ENCODE measurements at regions not wholly inside any gene's neighbourhood (a gene's known extent, or its start where the extent isn't known, plus 50 kb on each side); places are given as distances from the start of the nearest gene placed in this dataset.

DNA sequence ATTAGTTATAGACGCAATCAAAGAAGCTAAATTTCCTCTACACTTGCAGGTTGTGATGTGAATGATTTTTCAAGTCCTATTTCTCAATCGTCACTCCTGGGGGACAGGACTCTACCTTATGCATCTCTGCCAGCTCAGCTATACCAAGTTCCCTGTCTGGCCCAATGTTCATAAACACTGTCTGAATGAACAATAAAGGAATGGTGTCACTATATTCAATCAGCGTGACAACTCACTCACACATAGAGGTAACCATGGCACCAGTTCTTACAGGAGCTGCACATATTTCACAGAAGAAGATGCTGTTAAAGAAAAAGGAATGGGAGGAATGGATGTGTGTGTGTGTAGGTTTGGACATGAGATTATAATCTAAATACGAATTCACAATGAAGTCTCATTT, 280.6 kb downstream of the PPP1R2C start:
- Histone ChIP-seq H3K4me3 (ENCODE audit: insufficient read depth, low read depth, low read length) (no peak overlapping the region), H3K36me3 (ENCODE audit: insufficient read depth, low read length) (no peaks in the 10 kb centered on the region), H3K27me3 (ENCODE audit: insufficient read depth, low read length) (no peaks in the 10 kb centered on the region), H2AFZ (ENCODE audit: low read depth, low read length) (no peak overlapping the region), H3K4me2 (ENCODE audit: low read length) (no peak overlapping the region), H3K27ac (ENCODE audit: low read depth, low read length) (no peak overlapping the region), H3K9me3 (ENCODE audit: insufficient read depth, low read depth, low read length) (no peaks in the 10 kb centered on the region), H3K4me1 (ENCODE audit: insufficient read depth, low read length) (no peaks in the 10 kb centered on the region), H4K20me1 (ENCODE audit: insufficient read depth, low read length) (no peaks in the 10 kb centered on the region), H3K79me2 (ENCODE audit: insufficient read depth, low read length) (no peaks in the 10 kb centered on the region), H3K9ac (ENCODE audit: low read length) (no peak overlapping the region)
- Mint-ChIP-seq H3K27me3 (ENCODE audit: low read depth, unreplicated experiment) (no peaks in the 10 kb centered on the region), H3K9me3 (ENCODE audit: unreplicated experiment) (no peaks in the 10 kb centered on the region), H3K4me1 (ENCODE audit: low read depth, unreplicated experiment) (no peaks in the 10 kb centered on the region), H3K27ac (ENCODE audit: unreplicated experiment) (no peak overlapping the region), H3K36me3 (ENCODE audit: low read depth, unreplicated experiment) (no peaks in the 10 kb centered on the region), H3K4me3 (ENCODE audit: unreplicated experiment) (no peak overlapping the region)
- TF ChIP-seq EZH2 (IDR thresholded peaks at IDR 0.05; ENCODE audit: insufficient read depth, low read length) = no peak
- TF ChIP-seq, protein P1, sequence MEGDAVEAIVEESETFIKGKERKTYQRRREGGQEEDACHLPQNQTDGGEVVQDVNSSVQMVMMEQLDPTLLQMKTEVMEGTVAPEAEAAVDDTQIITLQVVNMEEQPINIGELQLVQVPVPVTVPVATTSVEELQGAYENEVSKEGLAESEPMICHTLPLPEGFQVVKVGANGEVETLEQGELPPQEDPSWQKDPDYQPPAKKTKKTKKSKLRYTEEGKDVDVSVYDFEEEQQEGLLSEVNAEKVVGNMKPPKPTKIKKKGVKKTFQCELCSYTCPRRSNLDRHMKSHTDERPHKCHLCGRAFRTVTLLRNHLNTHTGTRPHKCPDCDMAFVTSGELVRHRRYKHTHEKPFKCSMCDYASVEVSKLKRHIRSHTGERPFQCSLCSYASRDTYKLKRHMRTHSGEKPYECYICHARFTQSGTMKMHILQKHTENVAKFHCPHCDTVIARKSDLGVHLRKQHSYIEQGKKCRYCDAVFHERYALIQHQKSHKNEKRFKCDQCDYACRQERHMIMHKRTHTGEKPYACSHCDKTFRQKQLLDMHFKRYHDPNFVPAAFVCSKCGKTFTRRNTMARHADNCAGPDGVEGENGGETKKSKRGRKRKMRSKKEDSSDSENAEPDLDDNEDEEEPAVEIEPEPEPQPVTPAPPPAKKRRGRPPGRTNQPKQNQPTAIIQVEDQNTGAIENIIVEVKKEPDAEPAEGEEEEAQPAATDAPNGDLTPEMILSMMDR (IDR thresholded peaks at IDR 0.05; ENCODE audit: insufficient read depth, low read depth, low read length) = no peak
- FAIRE-seq (no peak), DNase-seq (ENCODE audit: low read depth) (no peak)

DNA sequence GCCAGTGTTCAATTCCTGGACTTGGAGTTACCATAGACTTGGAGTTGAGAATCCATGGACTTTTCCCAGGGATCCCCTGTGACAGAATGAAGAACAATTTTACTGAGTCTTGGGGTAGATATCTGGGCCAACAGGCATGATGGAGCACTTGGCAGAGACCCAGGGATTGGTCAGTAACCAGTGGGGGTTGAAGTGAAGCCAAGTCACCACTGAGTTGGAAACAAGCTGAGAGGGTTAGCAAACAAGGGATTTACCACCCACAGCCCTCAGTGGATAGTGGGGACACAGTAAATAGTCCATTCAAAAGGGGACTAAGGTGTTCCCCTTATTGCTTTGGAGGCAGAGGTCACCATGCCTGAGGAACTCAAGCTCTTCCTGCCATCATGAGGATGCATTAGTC, 281.7 kb downstream of the PPP1R2C start:
- H3K4me2 ChIP-seq (ENCODE audit: low read length) = no peak overlapping the region
- no peaks in the 10 kb centered on the region for H3K9me3 Mint-ChIP-seq (ENCODE audit: unreplicated experiment)
- no peaks in the 10 kb centered on the region for H4K20me1 ChIP-seq (ENCODE audit: insufficient read depth, low read length)
- no peaks in the 10 kb centered on the region for H3K36me3 ChIP-seq (ENCODE audit: insufficient read depth, low read length)
- H3K79me2 ChIP-seq (ENCODE audit: insufficient read depth, low read length) = no peaks in the 10 kb centered on the region
- H3K27me3 ChIP-seq (ENCODE audit: insufficient read depth, low read length) = no peaks in the 10 kb centered on the region
- TF ChIP-seq, protein P1 (IDR thresholded peaks at IDR 0.05; ENCODE audit: insufficient read depth, low read depth, low read length) = no peak
- TF ChIP-seq EZH2 (IDR thresholded peaks at IDR 0.05; ENCODE audit: insufficient read depth, low read length) = no peak
- no peak overlapping the region for H3K4me3 ChIP-seq (ENCODE audit: insufficient read depth, low read depth, low read length)
- no peaks in the 10 kb centered on the region for H3K36me3 Mint-ChIP-seq (ENCODE audit: low read depth, unreplicated experiment)
- FAIRE-seq (no peak), DNase-seq (ENCODE audit: low read depth) (no peak)
- H3K9me3 ChIP-seq (ENCODE audit: insufficient read depth, low read depth, low read length) = no peaks in the 10 kb centered on the region
- H3K4me1 ChIP-seq (ENCODE audit: insufficient read depth, low read length) = no peaks in the 10 kb centered on the region
- H3K27me3 Mint-ChIP-seq (ENCODE audit: low read depth, unreplicated experiment) = no peaks in the 10 kb centered on the region
- H3K4me3 Mint-ChIP-seq (ENCODE audit: unreplicated experiment) = no peak overlapping the region
- no peaks in the 10 kb centered on the region for H3K4me1 Mint-ChIP-seq (ENCODE audit: low read depth, unreplicated experiment)
- no peak overlapping the region for H2AFZ ChIP-seq (ENCODE audit: low read depth, low read length)
- no peak overlapping the region for H3K27ac ChIP-seq (ENCODE audit: low read depth, low read length)
- H3K27ac Mint-ChIP-seq (ENCODE audit: unreplicated experiment) = no peak overlapping the region
- H3K9ac ChIP-seq (ENCODE audit: low read length) = no peak overlapping the region

DNA sequence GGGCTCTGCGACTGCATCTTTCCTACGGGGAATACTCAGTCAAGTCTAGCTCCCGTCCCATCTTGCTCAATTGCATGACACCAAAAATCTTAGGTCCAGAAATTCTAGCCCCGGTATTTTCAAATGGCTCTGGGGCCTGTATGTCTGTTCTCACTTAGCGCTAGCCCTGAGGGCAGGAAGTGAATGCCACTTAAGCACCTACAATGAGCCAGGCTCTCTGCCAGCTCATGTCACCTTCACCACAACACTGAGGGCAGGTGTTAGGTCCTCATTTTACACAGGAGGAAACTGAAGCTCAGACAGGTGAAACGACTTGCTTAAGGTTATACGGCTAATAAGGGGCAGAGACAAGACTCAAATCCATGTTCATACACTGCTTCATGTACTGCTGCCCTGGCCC, 282.8 kb downstream of the PPP1R2C start:
- Histone ChIP-seq H3K9ac (ENCODE audit: low read length) (no peak overlapping the region), H3K4me2 (ENCODE audit: low read length) (no peak overlapping the region), H4K20me1 (ENCODE audit: insufficient read depth, low read length) (no peaks in the 10 kb centered on the region), H3K27me3 (ENCODE audit: insufficient read depth, low read length) (no peaks in the 10 kb centered on the region), H3K36me3 (ENCODE audit: insufficient read depth, low read length) (no peaks in the 10 kb centered on the region), H3K27ac (ENCODE audit: low read depth, low read length) (no peak overlapping the region), H2AFZ (ENCODE audit: low read depth, low read length) (no peak overlapping the region), H3K4me3 (ENCODE audit: insufficient read depth, low read depth, low read length) (no peak overlapping the region), H3K4me1 (ENCODE audit: insufficient read depth, low read length) (no peaks in the 10 kb centered on the region), H3K79me2 (ENCODE audit: insufficient read depth, low read length) (no peaks in the 10 kb centered on the region), H3K9me3 (ENCODE audit: insufficient read depth, low read depth, low read length) (no peaks in the 10 kb centered on the region)
- H3K36me3 Mint-ChIP-seq (ENCODE audit: low read depth, unreplicated experiment) = no peaks in the 10 kb centered on the region
- no peaks in the 10 kb centered on the region for H3K4me1 Mint-ChIP-seq (ENCODE audit: low read depth, unreplicated experiment)
- H3K27ac Mint-ChIP-seq (ENCODE audit: unreplicated experiment) = no peak overlapping the region
- no peak overlapping the region for H3K4me3 Mint-ChIP-seq (ENCODE audit: unreplicated experiment)
- H3K27me3 Mint-ChIP-seq (ENCODE audit: low read depth, unreplicated experiment) = no peaks in the 10 kb centered on the region
- DNase-seq (ENCODE audit: low read depth) = no peak
- H3K9me3 Mint-ChIP-seq (ENCODE audit: unreplicated experiment) = no peaks in the 10 kb centered on the region
- FAIRE-seq = peak; percentile 58
- TF ChIP-seq EZH2 (IDR thresholded peaks at IDR 0.05; ENCODE audit: insufficient read depth, low read length) = no peak
- TF ChIP-seq, protein P1 (IDR thresholded peaks at IDR 0.05; ENCODE audit: insufficient read depth, low read depth, low read length) = no peak
